Stimulated activated CD4-positive, alpha-beta T cell treated with anti-CD3 and anti-CD28 coated beads, Interleukin-15, amount 100 ng/mL, for 48 hours (primary cell): ENCODE measurements at regions not wholly inside any gene's neighbourhood (a gene's known extent, or its start where the extent isn't known, plus 50 kb on each side); places are given as distances from the start of the nearest gene placed in this dataset.
A peak's percentile ranks its signal among the peaks of the same experiment; 100 is the strongest.
"Not testable (repeated sequence)": the region's sequence is repeated elsewhere in the genome, so short reads cannot be mapped to it uniquely, and the experiment has no call there.

Source experiments
- DNase-seq, 2 donors: peaks; one replicate each; pipeline ENCODE4 v3.0.0-alpha.2; 2020; ENCODE audit warnings: low read depth in 2 of 2

DNA sequence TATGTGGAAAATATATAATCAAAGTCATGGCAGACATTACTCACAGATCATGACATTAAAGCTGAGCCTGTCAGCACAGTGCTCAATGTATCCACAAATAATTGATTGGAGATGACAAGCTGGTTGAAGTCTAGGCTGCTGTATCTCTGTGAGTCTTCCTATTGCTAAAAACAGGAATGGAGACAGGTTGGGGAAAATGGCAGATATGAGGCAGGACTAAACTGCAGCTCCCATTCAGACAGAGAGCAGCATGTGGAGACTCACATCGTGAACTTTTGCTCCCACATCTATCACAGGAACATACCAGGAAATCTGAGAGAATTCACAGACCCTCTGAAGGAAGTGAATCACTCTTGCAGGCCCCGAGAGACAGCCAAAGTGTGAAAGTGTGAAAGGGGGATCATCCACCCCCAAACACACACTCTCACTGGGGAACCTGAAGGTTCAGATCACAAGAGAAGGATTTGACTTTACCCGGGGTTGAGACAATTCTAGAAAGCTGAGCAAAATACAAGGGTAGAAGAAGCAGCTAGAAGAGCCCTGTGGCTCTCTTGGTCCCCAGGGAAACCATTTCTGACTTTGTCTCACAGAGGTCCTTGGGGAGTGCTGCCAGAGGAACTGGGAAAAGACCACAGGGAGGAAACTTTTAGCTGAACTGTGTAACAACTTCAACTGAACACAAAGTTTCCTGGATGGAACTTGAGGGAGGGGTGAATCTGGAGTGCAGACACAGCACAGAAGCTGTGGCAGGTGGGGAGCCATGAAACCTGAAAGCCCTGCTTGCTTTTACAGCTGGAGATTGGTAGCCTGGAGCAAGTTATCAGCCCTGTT lies 173.4 kb downstream of the S1PR1 start:
- DNase-seq = no peak

- no peak for DNase-seq
Measured at GRCh38 chr1:101420406-101420805, 183.6 kb downstream of the S1PR1 start.

GRCh38 chr1:101428083-101428482 lies 191.3 kb downstream of the S1PR1 start:
- not testable (repeated sequence) for DNase-seq

DNA sequence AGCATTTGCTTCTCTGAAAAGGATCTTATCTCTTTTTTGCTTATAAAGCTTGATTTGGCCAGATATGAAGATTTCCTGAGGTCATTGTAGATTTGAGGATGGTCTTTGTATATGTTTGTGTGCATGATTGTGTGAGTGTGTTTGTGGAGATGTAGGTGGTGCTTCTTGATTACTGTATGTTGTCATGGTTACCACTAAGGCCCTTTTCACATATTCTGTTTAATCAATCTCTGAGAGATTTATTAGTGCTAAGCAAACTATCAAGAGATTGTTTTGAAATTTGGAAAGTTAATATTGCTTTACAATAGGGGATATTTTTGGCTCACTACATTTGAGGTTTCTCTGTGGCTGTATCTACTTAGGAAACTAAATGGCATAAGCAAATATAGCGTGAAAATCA lies 191.7 kb downstream of the S1PR1 start:
- DNase-seq = no peak

DNA sequence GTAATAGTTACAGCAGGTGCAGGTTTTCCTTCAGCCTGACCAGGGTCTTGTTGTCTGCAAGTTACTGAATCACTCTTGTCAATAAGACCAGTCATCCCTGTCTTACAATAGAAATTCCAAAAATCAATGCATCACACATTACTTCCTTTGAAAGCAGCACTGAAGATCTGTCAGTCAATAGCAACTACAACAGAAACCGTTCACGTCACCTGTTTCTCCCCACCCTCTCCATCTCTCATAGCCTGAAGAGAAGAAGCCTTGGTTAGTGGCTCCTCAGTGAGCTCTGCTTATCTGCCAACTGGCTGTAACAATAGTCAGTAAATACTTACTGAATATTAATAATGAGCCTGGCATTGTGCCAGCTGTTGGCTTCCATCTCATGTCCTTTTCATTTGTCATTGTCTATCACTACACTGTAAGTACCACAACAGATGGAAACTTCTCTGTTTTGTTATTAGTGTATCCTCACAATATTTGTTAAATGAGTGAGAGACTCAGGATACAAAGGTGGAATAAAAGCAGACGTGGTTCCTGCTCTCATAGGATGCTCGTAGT lies 195.2 kb downstream of the S1PR1 start:
- DNase-seq = no peak

DNA sequence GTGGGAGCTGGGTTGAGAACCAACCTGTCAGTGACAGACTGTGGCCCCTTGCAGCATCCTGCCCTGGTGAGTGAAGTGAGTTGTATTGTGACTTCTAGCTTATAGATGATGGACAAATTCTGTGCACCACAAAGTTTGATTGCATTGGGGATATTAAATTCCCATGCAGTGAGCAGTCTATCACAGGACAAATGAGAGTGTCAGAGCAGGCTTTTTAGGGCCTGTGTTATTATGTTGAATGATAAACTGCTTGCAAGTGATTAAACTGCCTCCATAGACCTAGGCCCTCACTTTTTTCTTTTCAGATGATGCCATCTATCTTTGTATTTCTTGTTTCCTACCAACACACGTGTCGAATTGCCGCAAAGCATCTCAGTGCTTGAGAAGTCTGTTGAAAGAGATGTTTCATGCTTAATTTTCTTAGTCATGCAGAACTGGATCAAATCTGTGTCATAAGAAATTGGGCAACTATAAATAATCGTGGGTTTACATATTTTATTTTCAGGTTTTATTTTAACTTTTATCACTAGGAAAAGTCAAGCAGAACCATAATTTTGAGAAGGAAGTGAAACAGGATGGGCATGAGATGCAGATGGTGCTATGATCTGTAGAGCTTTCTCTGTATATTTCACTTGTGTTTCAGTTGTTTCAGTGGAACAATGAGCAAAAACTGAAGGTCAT lies 199.2 kb downstream of the S1PR1 start:
- DNase-seq = no peak

DNA sequence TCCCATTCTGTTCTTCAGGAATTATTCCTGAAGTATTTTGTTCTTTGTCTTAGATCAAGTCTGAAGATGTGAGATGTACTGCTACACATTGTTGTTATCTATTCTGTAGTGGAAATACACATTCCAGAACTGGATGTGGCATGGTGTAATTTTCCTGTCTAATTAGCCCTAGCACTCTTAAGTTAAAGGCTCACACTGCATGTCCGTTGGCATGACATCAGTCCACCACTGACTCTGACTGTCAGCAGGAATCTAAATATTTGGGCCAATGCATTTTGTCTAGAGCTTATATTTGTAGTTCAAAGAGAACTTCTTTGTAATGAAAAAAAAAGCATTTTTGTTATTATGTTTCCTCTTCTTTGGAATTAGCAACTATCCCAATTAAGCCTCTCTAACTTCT lies 201.0 kb downstream of the S1PR1 start:
- no peak for DNase-seq

DNA sequence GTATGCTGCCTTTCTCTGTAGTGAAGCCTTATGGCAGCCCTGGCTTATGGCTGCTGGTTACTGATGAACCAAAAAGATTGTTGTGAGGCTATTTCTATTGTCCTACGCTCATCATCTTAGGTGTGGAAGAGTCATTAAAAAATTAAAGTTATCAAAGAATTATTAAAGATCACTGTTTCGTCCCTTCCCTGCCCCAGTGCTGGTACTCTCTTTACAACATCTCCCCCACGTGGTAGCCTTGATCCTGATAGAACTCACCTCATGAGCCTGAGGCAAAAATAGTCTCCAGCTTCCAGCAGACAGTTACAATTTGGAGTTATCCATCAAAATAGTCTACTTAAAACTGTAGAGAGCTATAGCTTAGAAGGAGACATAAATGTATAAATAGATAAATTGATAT lies 201.5 kb downstream of the S1PR1 start:
- DNase-seq = no peak

DNA sequence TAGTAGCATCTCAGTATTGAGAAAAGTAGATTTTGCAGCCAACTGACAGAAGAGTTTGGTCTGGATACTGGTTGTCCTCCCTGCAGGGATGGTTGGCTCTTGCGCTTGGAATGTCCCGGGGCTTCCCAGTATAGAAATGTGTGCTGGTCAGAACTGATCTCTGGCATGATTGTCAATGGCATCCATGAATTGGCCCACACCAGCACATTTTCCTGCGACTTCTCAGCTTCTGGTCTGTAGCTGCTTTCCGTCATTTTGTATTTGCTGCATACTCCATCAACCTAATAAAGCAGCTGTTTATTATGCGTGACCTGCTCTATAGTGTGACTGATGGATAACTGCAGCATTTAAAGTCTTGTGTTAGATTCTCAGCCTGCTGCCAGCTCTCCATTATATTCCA lies 203.7 kb downstream of the S1PR1 start:
- no peak for DNase-seq

DNA sequence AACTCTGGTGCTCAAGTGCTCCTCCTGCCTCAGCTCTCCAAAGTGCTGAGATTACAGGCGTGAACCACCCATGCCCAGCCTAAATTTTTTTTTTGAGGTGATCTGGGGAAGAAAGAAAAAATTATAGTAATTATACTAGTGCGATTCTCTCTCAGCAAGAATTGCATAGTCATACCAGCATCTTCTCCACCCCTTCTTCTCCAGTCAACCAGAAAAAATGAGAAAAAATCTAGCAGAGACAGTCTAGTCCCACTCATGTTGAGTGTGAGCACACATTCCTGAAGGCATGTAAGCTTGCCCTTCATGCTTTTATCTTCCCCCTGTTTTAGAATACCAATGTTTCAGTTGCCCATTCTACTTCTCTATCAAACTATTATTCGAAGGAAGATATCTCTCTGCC lies 207.6 kb downstream of the S1PR1 start:
- no peak for DNase-seq

DNA sequence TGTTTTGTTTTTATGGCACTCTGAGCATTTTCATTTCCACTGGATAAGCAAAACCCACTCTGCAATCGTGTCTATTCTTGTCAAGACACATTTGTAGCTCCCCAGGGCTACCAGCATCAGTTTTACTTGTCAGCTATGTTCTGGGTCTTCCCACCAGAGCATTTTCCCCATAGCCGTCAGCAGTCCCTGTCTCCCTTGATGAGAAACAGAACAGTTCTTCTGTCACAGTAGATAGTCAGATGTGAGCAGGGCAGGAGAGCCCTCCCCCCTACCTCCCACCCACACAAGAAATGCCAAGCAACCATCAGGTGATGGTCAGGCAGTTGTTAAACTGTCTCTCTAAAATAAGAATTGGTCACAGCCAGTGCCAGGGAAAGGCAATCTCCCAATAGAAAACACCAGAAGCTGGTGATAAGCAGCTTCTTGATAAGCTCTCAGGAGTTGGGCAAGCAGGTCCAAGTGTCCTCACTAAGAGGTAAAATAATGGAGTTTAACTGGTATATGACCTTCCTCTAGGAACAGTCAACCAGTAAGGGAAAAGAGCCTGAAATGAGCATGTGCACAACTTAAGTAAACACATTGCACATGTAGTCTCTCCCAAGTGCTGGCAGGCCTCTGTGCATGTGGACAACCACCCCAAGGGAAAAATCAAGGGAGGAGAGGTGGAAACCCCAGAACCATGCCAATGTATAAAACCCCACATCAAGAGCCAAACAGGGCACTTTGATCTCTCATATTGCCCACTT lies 208.2 kb downstream of the S1PR1 start:
- no peak for DNase-seq

- no peak for DNase-seq
Measured at GRCh38 chr1:101448018-101448417, 211.2 kb downstream of the S1PR1 start.

- not testable (repeated sequence) for DNase-seq
Measured at GRCh38 chr1:101450691-101451090, 213.9 kb downstream of the S1PR1 start.

DNA sequence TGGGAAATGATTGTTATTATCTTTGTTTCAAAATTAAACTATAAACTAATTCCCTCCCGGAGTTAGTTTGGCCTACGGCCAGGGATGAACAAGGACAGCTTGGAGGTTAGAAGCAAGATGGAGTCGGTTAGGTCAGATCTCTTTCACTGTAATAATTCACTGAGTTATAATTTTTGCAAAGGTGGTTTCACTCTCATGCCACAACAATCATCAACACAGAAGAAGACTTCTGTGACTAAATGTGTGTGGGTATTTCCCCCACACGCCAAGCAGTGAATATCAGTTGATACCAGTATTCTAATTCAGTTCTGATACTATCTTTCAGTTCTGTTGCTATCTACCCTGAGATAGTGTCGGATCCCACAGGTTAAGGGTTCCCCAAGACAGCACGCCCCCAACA lies 215.1 kb downstream of the S1PR1 start:
- peak in 1 of 2 donors; percentile 18 for DNase-seq

GRCh38 chr1:101452825-101453224 lies 216.0 kb downstream of the S1PR1 start:
- DNase-seq = no peak

DNA sequence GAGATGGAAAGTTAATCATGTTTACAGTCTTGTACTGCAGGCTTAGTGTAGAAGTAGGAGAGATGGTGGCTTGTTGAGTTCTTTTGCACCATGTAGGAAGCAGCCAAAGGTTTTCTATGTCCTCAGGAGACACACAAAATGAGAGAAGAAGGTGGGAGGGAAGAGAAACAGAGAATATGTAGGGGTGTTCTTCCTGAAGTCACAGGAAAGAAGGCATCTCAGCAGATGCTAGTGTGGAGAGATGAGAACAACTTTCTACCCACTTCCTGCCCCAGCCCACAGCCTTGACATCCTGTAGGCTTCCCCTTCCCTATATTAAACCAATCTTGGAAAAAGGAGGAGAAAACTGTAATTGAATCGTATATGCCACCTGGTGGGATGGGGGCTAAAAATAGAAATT lies 217.0 kb downstream of the S1PR1 start:
- no peak for DNase-seq

DNA sequence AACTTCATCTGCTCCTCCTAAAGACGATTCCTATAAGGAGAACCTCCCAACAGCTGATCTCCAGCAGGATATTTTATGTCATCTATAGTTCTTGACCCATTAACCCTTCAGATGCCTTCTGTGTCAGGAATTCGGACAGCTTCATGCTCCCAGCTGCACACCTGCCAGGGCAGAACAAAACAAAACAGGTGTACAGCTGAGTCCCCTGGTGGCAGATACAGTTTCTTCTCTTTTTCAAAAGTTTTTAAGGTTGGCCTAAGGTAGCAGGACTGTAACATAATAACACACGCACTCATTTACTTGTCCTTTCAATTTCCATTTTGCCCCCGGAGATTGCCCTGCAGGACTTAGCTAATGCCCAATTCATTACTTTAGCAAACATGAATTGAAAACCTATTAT lies 218.3 kb downstream of the S1PR1 start:
- DNase-seq = no peak

GRCh38 chr1:101460739-101461138 lies 223.9 kb downstream of the S1PR1 start:
- DNase-seq = no peak

DNA sequence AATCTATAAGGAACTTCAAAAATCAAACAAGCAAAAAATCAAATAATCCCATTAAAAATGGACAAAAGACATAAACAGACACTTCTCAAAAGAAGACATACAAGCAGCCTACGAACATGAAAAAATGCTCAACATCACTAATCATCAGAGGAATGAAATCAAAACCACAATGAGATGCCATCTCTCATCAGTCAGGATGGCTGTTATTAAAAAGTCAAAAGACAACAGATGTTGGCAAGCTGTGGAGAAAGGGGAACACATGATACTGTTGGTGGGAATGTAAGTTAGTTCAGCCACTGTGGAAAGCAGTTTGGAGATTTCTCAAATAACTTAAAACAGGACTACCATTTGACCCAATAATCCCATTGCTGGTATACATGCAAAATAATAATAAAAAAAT lies 226.4 kb downstream of the S1PR1 start:
- no peak for DNase-seq

GRCh38 chr1:101465941-101466340 lies 229.1 kb downstream of the S1PR1 start:
- no peak for DNase-seq

GRCh38 chr1:101474039-101474665 lies 237.3 kb downstream of the S1PR1 start:
- no peak for DNase-seq

DNA sequence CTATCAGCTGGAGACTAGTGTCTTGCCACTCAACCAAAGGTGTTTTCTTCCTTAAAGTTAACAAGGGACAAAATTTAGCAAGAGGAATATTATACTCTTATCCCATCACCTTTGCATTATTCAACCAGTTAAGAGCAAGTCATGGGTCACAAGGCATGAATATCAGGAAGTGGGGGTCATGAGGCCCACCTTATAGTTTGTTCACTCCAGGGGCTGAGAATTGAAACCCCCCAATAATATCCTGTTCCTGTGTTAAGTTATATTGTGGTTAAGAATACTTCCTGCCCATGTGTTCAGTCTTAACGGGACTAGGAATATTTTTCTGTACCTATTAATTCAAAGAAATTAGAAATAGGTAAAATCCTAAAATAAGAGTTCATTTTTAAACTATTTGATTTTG lies 239.7 kb downstream of the S1PR1 start:
- DNase-seq = no peak
